ENCODE measurements at regions not wholly inside any gene's neighbourhood (a gene's known extent, or its start where the extent isn't known, plus 50 kb on each side); places are given as distances from the start of the nearest gene placed in this dataset.

DNA sequence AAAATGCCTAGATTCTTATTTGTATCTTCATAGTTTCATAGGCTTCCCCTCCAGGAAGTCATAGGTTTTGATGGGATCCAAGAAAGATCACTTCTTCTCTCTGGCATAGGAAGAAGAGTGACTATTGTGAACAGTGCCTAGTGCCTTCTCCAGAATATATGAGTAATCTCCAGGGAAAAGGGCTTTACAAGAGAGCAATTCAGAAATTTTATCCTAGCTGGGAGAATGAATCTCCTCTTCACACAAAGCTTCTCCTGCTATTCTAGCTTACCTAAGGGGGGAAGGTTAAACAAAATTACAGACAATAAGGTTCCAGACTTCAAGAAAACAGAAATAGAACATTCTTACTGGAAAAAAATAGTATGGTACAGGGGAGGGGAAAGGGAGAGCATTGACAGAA lies 1193.3 kb upstream of the CDH6 start:
- no peak overlapping the region for H3K4me3 ChIP-seq
- H3K36me3 ChIP-seq = no peaks in the 10 kb centered on the region
- DNase-seq = no peak
- no peaks in the 10 kb centered on the region for H3K27me3 ChIP-seq
- H3K4me1 ChIP-seq = no peaks in the 10 kb centered on the region
- H3K9me3 ChIP-seq = no peaks in the 10 kb centered on the region
- H3K27ac ChIP-seq = no peak overlapping the region
- TF ChIP-seq, protein P1, sequence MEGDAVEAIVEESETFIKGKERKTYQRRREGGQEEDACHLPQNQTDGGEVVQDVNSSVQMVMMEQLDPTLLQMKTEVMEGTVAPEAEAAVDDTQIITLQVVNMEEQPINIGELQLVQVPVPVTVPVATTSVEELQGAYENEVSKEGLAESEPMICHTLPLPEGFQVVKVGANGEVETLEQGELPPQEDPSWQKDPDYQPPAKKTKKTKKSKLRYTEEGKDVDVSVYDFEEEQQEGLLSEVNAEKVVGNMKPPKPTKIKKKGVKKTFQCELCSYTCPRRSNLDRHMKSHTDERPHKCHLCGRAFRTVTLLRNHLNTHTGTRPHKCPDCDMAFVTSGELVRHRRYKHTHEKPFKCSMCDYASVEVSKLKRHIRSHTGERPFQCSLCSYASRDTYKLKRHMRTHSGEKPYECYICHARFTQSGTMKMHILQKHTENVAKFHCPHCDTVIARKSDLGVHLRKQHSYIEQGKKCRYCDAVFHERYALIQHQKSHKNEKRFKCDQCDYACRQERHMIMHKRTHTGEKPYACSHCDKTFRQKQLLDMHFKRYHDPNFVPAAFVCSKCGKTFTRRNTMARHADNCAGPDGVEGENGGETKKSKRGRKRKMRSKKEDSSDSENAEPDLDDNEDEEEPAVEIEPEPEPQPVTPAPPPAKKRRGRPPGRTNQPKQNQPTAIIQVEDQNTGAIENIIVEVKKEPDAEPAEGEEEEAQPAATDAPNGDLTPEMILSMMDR (IDR thresholded peaks at IDR 0.05) = no peak
- no peak for TF ChIP-seq POLR2A (IDR thresholded peaks at IDR 0.05)

DNA sequence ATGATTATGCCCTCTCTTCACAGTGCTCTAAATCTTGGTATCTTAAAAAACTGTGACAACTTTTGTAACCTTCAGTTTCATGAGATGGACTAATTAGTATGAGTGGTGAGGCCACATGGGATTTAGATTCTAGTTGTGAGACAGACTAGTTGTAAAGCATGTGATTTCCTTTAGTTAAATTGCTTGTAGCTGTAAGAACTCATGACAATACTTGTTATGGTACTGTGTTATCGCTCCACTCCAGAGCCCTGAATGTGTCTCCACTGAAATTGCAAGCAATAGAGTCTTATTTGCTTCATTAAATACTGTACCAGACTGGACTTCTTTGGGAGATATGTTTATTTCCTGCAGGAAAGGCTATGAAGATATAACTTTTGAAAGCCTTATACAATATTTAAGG lies 1198.3 kb upstream of the CDH6 start:
- no peaks in the 10 kb centered on the region for H3K27me3 ChIP-seq
- H3K27ac ChIP-seq = no peak overlapping the region
- H3K4me3 ChIP-seq = no peak overlapping the region
- no peaks in the 10 kb centered on the region for H3K36me3 ChIP-seq
- H3K9me3 ChIP-seq = no peaks in the 10 kb centered on the region
- H3K4me1 ChIP-seq = no peaks in the 10 kb centered on the region
- TF ChIP-seq, protein P1 (IDR thresholded peaks at IDR 0.05) = no peak
- no peak for TF ChIP-seq POLR2A (IDR thresholded peaks at IDR 0.05)
- no peak for DNase-seq

DNA sequence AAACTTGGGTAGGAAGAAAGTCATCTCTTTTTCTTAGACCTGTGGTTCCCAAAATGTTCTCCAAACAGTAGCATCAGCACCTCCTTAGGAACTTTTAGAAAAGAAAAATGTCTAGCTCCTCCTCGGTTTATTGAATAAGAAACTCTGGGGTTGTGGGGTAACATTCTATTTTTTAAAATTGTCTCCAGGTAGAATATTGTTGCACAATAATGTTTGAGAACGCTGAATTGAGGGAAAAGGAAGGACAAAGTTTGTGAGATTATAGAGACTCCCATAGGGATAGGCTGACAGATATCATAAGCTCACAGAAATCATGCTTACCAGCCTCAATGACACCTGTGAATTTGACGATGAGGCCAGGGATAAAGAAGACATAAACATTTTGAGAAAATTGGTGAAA lies 1199.0 kb upstream of the CDH6 start:
- Histone ChIP-seq H3K27ac (no peak overlapping the region), H3K4me3 (no peak overlapping the region), H3K4me1 (no peaks in the 10 kb centered on the region), H3K9me3 (no peaks in the 10 kb centered on the region), H3K36me3 (no peaks in the 10 kb centered on the region), H3K27me3 (no peaks in the 10 kb centered on the region)
- no peak for TF ChIP-seq POLR2A (IDR thresholded peaks at IDR 0.05)
- TF ChIP-seq, protein P1 (IDR thresholded peaks at IDR 0.05) = no peak
- DNase-seq = no peak

DNA sequence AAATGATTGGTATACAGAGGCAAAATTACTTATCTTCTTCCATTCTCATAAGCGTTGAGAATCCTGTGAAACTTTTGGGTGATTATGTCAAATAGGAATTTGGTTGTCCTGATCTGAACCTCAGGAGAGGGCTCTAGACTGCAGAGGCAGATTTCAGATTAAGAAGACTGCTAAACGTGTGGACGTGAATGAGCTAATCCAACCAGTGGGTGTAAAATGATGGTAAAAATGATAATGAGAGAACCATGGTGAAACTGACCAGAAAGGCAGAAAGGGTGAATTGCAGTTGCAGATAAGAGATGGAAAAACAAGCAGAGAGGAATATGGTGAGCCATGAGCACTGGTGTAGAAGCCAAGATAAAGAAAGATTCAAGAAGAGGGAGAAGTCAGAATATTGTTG lies 1200.2 kb upstream of the CDH6 start:
- Histone ChIP-seq H3K4me1 (no peaks in the 10 kb centered on the region), H3K27ac (no peak overlapping the region), H3K9me3 (no peaks in the 10 kb centered on the region), H3K4me3 (no peak overlapping the region), H3K27me3 (no peaks in the 10 kb centered on the region), H3K36me3 (no peaks in the 10 kb centered on the region)
- TF ChIP-seq, protein P1 (IDR thresholded peaks at IDR 0.05) = no peak
- TF ChIP-seq POLR2A (IDR thresholded peaks at IDR 0.05) = no peak
- DNase-seq = no peak

DNA sequence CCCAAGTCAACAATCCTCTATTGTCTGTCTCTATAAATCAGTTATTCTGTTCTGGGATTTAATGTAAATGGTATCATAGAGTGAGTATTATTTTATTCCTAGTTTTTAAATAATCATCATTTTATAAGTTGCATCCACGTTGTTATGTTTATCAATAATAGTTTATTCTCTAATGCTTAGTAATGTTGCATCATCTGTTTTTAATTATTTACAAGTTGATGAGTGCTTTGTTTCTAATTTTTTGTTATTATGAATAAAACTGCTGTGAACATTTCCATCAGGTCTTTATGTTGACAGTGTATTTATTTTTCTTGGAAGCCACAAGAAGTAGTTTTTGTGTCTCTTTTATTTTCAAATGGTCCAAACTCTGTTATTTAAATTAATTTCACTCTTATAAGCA lies 1201.2 kb upstream of the CDH6 start:
- TF ChIP-seq, protein P1 (IDR thresholded peaks at IDR 0.05) = no peak
- no peak for TF ChIP-seq POLR2A (IDR thresholded peaks at IDR 0.05)
- H3K36me3 ChIP-seq = no peaks in the 10 kb centered on the region
- H3K9me3 ChIP-seq = no peaks in the 10 kb centered on the region
- no peak overlapping the region for H3K4me3 ChIP-seq
- DNase-seq = no peak
- no peaks in the 10 kb centered on the region for H3K27me3 ChIP-seq
- H3K27ac ChIP-seq = no peak overlapping the region
- H3K4me1 ChIP-seq = no peaks in the 10 kb centered on the region

DNA sequence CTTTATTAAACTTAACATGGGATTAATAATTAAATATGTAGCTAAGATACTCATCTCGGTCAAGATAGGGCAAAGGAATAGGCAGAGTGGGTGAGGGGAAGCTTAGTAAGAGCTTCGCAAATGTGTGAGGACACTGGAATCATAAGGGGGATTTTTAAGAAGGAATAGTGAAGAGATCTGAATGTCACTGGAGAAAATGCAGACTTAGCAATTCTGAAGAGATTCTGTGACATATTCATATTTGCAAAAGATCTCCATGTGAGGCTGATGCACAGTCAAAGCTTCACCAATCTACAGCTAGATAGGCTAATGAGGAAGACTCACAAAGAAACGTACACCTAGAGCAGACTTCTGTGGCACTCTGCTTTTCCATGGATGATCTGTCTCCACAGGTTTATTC lies 1202.8 kb upstream of the CDH6 start:
- Histone ChIP-seq H3K27ac (no peak overlapping the region), H3K4me3 (no peak overlapping the region), H3K27me3 (no peaks in the 10 kb centered on the region), H3K9me3 (no peaks in the 10 kb centered on the region), H3K36me3 (no peaks in the 10 kb centered on the region), H3K4me1 (no peaks in the 10 kb centered on the region)
- DNase-seq = no peak
- TF ChIP-seq, protein P1 (IDR thresholded peaks at IDR 0.05) = no peak
- no peak for TF ChIP-seq POLR2A (IDR thresholded peaks at IDR 0.05)

All from Peyer's patch (tissue), 4 donors.